CD4-positive, alpha-beta memory T cell (primary cell): ENCODE measurements at regions not wholly inside any gene's neighbourhood (a gene's known extent, or its start where the extent isn't known, plus 50 kb on each side); places are given as distances from the start of the nearest gene placed in this dataset.

Source experiments
- CTCF ChIA-PET: fragments of 350-600 bp; sonication (Branson Sonifier 250); formaldehyde crosslinking; loops from one replicate; lab custom pipeline; 2021; ENCODE audit warnings: inconsistent platforms; ENCODE audit not compliant: partially characterized antibody; lab: Charles Lee
- POLR2A ChIA-PET: fragments of 350-600 bp; sonication (Branson Sonifier 250); formaldehyde crosslinking; loops from one replicate; lab custom pipeline; 2021; ENCODE audit not compliant: partially characterized antibody; lab: Charles Lee
- DNase-seq, 5 donors: peaks; one replicate each; pipeline versions ENCODE4 v3.0.0 to v3.0.0-alpha.2; 2020 to 2022; ENCODE audit warnings: mixed read lengths in 1 of 5
- H3K27ac ChIP-seq: one replicate; pipeline ENCODE4 v1.7.0; 2013; ENCODE audit warnings: low read depth, low read length
- H3K27me3 ChIP-seq: 2 replicates; pipeline ENCODE4 v1.7.0; 2013; ENCODE audit warnings: mild to moderate bottlenecking, low read length, moderate library complexity; ENCODE audit not compliant: insufficient read depth
- H3K36me3 ChIP-seq: 2 replicates; pipeline ENCODE4 v1.7.0; 2013; ENCODE audit warnings: mild to moderate bottlenecking, low read length, moderate library complexity; ENCODE audit not compliant: insufficient read depth
- H3K4me1 ChIP-seq: 2 replicates; pipeline ENCODE4 v1.7.0; 2013; ENCODE audit warnings: mild to moderate bottlenecking, low read length, moderate library complexity; ENCODE audit not compliant: insufficient read depth
- H3K4me3 ChIP-seq, 2 donors: one replicate each; pipeline ENCODE4 v1.7.0; 2013; ENCODE audit warnings: low read length in 2 of 2, mild to moderate bottlenecking in 1 of 2
- H3K9me3 ChIP-seq, 2 donors: one replicate each; pipeline ENCODE4 v1.7.0; 2013; ENCODE audit warnings: low read length in 2 of 2, control low read depth in 1 of 2; ENCODE audit not compliant: control insufficient read depth in 1 of 2
- H3K27ac Mint-ChIP-seq, 7 donors: one replicate each; pipeline ENCODE4 v1.8.0; 2020 to 2021; ENCODE audit warnings: mixed read lengths in 7 of 7, mild to moderate bottlenecking in 6 of 7, inconsistent platforms in 3 of 7, moderate library complexity in 3 of 7
- H3K27me3 Mint-ChIP-seq, 2 donors: one replicate each; pipeline ENCODE4 v1.8.0; 2020 to 2021; ENCODE audit warnings: mixed read lengths in 2 of 2
- H3K36me3 Mint-ChIP-seq, 2 donors: one replicate each; pipeline ENCODE4 v1.8.0; 2020 to 2021; ENCODE audit warnings: mixed read lengths in 2 of 2, inconsistent platforms in 1 of 2, mild to moderate bottlenecking in 1 of 2
- H3K4me1 Mint-ChIP-seq, 4 donors: one replicate each; pipeline ENCODE4 v1.8.0; 2020 to 2021; ENCODE audit warnings: mixed read lengths in 4 of 4, mild to moderate bottlenecking in 1 of 4
- H3K4me3 Mint-ChIP-seq, 8 donors: one replicate each; pipeline ENCODE4 v1.8.0; 2020 to 2021; ENCODE audit warnings: mixed read lengths in 8 of 8, mild to moderate bottlenecking in 7 of 8, moderate library complexity in 6 of 8, inconsistent platforms in 3 of 8
- H3K9me3 Mint-ChIP-seq, 8 donors: one replicate each; pipeline ENCODE4 v1.8.0; 2020 to 2021; ENCODE audit warnings: mixed read lengths in 8 of 8, mild to moderate bottlenecking in 5 of 8, inconsistent platforms in 3 of 8, moderate library complexity in 1 of 8
- intact Hi-C: fragments of 100-400 bp; cut with micrococcal nuclease; formaldehyde crosslinking; loops from one replicate; pipeline ENCODE4 v1.15.1; 2023

DNA sequence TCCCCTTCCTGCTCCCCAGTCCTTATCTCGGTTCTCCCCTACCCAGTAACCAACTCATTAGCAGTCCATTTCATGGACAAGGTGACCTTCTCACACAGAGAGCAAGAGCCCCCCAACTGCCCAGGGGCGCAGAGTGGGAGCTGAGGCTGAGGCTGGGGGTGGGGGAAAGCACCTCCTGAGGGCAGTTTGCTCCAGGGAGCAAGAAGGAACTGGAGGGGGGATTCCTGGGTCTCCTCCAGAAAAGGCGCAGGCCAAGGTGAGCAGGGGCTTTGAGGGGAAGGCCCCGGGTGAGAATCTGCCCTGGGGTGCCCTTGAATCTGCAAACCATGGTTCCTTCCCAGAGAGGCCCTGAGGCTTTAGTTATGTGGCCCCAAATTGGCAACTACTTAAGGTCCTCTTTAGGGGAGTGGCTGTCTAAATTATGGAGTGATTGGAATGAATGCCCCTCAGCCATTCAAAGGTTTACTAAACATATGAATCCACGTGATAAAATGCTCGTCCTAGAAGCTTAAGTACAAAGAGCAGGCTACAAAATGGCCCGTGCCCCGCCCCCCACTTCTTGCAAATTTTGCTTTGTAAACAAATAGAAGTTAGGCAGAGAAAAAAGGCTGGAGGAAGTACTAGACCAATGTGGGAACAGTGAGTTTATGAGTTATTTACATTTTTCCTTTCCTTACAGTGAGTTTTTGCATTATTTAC lies 123.5 kb upstream of the HS6ST1 start:
- DNase-seq, result no peak
- POLR2A ChIA-PET, result no interaction called here

DNA sequence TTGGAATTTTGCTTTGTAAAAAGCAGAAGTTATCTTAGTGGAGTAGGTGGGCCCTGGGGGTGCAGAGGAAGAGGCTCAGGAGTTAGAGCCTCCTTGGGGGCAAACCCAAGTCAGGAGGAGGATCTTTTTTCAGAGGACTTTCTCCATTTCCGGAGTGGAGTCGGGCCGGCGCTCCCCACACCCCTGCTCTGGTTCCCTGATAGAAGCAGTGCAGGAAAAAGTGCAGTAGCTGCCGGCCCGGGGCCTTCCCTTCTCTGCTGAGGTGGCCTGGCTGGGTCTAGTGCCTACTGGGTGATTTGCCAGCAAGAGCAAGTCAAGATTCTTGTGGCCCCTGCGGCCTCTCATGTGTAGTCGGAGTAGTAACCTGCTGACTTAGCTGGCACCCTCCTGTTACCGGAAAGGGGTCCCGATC lies 124.2 kb upstream of the HS6ST1 start:
- H3K27ac ChIP-seq, result no peak overlapping the region
- intact Hi-C loops, result no loop called here
- Mint-ChIP-seq H3K4me1 (no peaks in the 10 kb centered on the region), H3K4me3 (no peak overlapping the region), H3K9me3 (no peaks in the 10 kb centered on the region), H3K27me3 (peaks cover 0 to 8% of the 10 kb centered on the region in 2 donors), H3K27ac (no peak overlapping the region), H3K36me3 (no peaks in the 10 kb centered on the region)
- no peak for DNase-seq
- no peak overlapping the region for H3K4me3 ChIP-seq
- no peaks in the 10 kb centered on the region for H3K4me1 ChIP-seq
- CTCF ChIA-PET, result no interaction called here
- H3K27me3 ChIP-seq, result no peaks in the 10 kb centered on the region
- no peaks in the 10 kb centered on the region for H3K9me3 ChIP-seq
- POLR2A ChIA-PET, result no interaction called here
- H3K36me3 ChIP-seq, result no peaks in the 10 kb centered on the region

More for the DNA sequence above, 123.5 kb upstream of the HS6ST1 start:
- no peaks in the 10 kb centered on the region for H3K9me3 Mint-ChIP-seq
- Histone ChIP-seq H3K4me1 (no peaks in the 10 kb centered on the region), H3K4me3 (no peak overlapping the region), H3K27ac (no peak overlapping the region), H3K9me3 (no peaks in the 10 kb centered on the region), H3K36me3 (no peaks in the 10 kb centered on the region), H3K27me3 (no peaks in the 10 kb centered on the region)
- H3K4me3 Mint-ChIP-seq, result no peak overlapping the region
- no peaks in the 10 kb centered on the region for H3K36me3 Mint-ChIP-seq
- H3K27ac Mint-ChIP-seq, result no peak overlapping the region
- H3K27me3 Mint-ChIP-seq, result peaks cover 0 to 8% of the 10 kb centered on the region in 2 donors
- CTCF ChIA-PET, result no interaction called here
- intact Hi-C loops, result no loop called here
- no peaks in the 10 kb centered on the region for H3K4me1 Mint-ChIP-seq

DNA sequence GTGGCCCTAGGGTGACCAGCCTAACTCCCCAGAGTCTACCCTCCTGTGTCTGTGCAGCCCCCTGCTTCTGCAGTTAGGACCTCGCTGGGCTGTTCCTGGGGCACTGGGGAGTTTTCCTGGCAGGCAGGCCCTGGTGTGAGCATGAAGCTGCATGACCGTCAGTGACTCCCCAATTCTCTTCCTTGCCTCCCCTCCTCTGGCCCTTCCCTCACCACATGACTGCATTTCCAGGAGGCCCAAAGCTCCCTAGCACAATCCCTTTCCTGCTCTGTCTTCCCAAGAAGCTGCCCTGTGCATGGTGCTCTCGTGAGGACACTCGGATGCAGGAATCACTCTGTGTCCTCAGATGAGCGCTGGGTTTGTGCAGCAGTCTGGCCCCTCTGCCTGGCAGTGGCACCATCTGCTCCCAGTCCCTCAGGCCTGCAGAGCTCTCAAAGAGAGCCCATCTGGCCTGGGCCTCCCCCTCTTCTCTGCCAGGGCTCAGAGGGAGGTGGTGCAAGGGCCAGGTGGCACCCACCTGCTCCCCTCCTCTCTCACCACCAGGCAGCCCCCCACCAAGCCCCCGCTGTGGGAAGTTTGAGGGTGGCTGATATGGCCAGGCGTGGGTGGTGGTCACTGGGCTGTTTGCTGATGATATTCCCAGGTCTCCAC lies 125.6 kb upstream of the HS6ST1 start:
- Histone ChIP-seq H3K9me3 (no peaks in the 10 kb centered on the region), H3K36me3 (no peaks in the 10 kb centered on the region), H3K27me3 (no peaks in the 10 kb centered on the region), H3K4me1 (no peaks in the 10 kb centered on the region), H3K4me3 (no peak overlapping the region), H3K27ac (no peak overlapping the region)
- no peak for DNase-seq
- intact Hi-C loops, result no loop called here
- CTCF ChIA-PET, result no interaction called here
- POLR2A ChIA-PET, result no interaction called here
- H3K4me3 Mint-ChIP-seq, result no peak overlapping the region
- no peaks in the 10 kb centered on the region for H3K36me3 Mint-ChIP-seq
- H3K27me3 Mint-ChIP-seq, result peaks cover 0 to 5% of the 10 kb centered on the region in 2 donors
- H3K27ac Mint-ChIP-seq, result no peak overlapping the region
- H3K4me1 Mint-ChIP-seq, result no peaks in the 10 kb centered on the region
- H3K9me3 Mint-ChIP-seq, result no peaks in the 10 kb centered on the region

DNA sequence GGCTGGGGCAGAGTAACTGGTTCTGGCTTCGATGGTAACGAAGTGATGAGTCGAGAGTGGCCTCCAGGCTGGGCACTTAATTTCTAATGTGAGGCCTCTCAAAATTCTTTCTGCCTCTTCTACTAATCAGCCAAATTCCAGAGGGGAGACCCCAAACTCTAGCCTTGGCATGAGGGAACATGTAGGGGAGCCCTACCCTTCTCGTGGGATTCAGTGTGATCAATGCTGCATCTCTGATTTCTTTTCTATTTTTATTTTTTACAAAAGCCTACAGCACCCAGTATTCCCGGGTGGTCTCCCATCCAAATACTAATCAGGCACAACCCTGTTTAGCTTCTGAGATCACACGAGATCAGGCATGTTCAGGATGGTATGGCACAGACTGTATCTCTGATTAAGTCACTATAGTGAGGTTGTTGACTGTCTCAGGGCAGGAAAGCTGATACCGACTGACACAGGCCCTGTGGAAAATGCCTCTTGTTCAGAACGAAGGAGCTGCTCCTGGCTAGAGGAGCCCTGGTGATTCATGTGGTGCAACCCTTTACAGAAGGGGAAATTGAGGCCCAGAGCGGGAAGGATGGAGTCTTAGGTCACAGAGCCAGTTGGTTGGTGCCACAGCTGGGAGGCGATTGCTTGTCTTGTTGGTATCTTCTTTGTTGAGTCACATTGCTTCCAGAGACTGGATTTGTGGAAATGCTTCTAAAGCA lies 126.3 kb upstream of the HS6ST1 start:
- Mint-ChIP-seq H3K4me3 (no peak overlapping the region), H3K4me1 (no peaks in the 10 kb centered on the region), H3K36me3 (no peaks in the 10 kb centered on the region), H3K9me3 (no peaks in the 10 kb centered on the region), H3K27me3 (peaks cover 0 to 3% of the 10 kb centered on the region in 2 donors), H3K27ac (no peak overlapping the region)
- Histone ChIP-seq H3K4me1 (no peaks in the 10 kb centered on the region), H3K4me3 (no peak overlapping the region), H3K27ac (no peak overlapping the region), H3K9me3 (no peaks in the 10 kb centered on the region), H3K27me3 (no peaks in the 10 kb centered on the region), H3K36me3 (no peaks in the 10 kb centered on the region)
- no peak for DNase-seq
- ChIA-PET POLR2A (no interaction called here), CTCF (no interaction called here)
- intact Hi-C loops, result no loop called here

DNA sequence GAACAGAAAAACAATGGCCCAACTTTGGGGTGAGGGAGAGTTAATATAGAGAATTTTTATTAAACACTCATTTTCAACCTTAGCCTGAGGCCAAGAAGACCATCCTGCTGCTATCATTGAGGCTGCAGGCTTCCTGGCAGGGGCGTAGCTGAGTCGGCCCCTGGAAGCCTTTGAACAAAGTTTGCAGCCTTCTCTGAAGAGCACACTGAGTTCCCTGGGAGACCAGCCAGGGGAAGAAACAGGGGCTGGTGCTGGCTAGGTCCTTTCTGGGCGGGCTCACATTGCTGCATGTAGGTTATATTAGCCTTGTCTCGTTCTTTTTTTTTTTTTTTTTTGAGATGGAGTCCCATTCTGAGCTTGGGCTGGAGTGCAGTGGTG lies 126.8 kb upstream of the HS6ST1 start:
- no peaks in the 10 kb centered on the region for H3K4me1 ChIP-seq
- Mint-ChIP-seq H3K36me3 (no peaks in the 10 kb centered on the region), H3K4me1 (no peaks in the 10 kb centered on the region), H3K27me3 (peaks cover 0 to 3% of the 10 kb centered on the region in 2 donors), H3K4me3 (no peak overlapping the region), H3K9me3 (no peaks in the 10 kb centered on the region), H3K27ac (no peak overlapping the region)
- H3K9me3 ChIP-seq, result no peaks in the 10 kb centered on the region
- ChIA-PET POLR2A (no interaction called here), CTCF (no interaction called here)
- no peak overlapping the region for H3K27ac ChIP-seq
- intact Hi-C loops, result no loop called here
- H3K27me3 ChIP-seq, result no peaks in the 10 kb centered on the region
- no peaks in the 10 kb centered on the region for H3K36me3 ChIP-seq
- no peak for DNase-seq
- H3K4me3 ChIP-seq, result no peak overlapping the region

DNA sequence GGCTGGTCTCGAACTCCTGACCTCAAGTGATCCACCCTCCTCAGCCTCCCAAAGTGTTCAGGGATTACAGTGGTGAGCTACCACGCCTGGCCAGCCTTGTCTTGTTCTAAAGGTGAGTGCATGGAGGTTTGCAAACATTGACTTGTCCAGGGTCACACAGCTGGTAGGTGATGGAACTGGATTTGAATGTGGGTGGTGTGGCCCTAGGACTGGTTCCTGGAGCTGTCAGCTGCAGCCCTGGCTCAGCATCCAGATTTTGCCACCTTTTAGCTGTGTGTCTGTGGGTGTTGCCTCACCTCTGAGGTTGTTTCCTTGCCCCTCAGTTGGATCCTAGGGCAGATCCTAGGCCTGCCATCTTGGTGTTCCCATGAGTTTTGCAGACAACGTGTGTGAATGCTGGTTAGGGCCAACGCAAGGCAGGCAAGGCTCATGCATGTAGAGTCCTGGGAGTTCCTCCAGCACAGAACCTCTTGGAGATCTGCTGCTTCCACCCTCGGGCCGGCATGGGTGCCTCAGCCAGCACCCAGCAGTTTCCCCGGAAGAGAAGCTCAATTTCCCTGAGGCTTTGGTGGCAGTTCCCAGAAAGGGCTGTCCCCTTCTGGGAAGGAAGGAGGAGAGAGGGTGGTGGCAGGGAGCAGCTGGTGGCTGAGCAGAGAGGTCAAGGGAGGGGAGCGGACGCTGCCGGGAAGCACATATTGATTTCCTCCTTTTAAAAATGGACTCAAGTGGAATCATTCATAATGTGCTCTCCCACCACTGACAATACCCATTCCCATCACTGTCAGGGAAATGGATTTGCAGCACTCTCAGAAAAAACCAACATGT lies 127.6 kb upstream of the HS6ST1 start:
- ChIA-PET POLR2A (no interaction called here), CTCF (no interaction called here)
- Mint-ChIP-seq H3K27me3 (peaks cover 0 to 3% of the 10 kb centered on the region in 2 donors), H3K4me3 (no peak overlapping the region), H3K36me3 (no peaks in the 10 kb centered on the region), H3K4me1 (no peaks in the 10 kb centered on the region), H3K9me3 (no peaks in the 10 kb centered on the region), H3K27ac (no peak overlapping the region)
- H3K27ac ChIP-seq, result no peak overlapping the region
- intact Hi-C loops, result no loop called here
- H3K27me3 ChIP-seq, result no peaks in the 10 kb centered on the region
- H3K36me3 ChIP-seq, result no peaks in the 10 kb centered on the region
- H3K4me1 ChIP-seq, result no peaks in the 10 kb centered on the region
- H3K9me3 ChIP-seq, result no peaks in the 10 kb centered on the region
- no peak overlapping the region for H3K4me3 ChIP-seq
- no peak for DNase-seq
